Endothelial cell of umbilical vein (primary cell): ENCODE measurements at regions not wholly inside any gene's neighbourhood (a gene's known extent, or its start where the extent isn't known, plus 50 kb on each side); places are given as distances from the start of the nearest gene placed in this dataset.

Experiments used
- BruUV-seq: library from RNA; stranded (reverse); fragments of 400-500 nt; replicated peaks from 2 replicates; lab custom pipeline; 2021; lab: Mats Ljungman, UMichigan
- CTCF ChIA-PET: fragments of 300-600, 350-600 bp; sonication (Branson Sonifier 250); formaldehyde crosslinking; loops from one replicate; lab custom pipeline; 2021; ENCODE audit warnings: antibody characterized with exemption, inconsistent platforms; lab: Charles Lee
- POLR2A ChIA-PET: fragments of 300-600, 350-600 bp; sonication (Branson Sonifier 250); formaldehyde crosslinking; loops from one replicate; lab custom pipeline; 2021; ENCODE audit warnings: antibody characterized with exemption, inconsistent platforms; lab: Charles Lee
- DNase-seq: peaks from one replicate; pipeline ENCODE4 v3.0.0-alpha.2; 2011; ENCODE audit warnings: low read depth, low spot score
- FAIRE-seq: peaks from 2 replicates; lab custom pipeline; 2011; peaks lifted over from hg19 to GRCh38; lab: Jason Lieb, UNC
- H2AFZ ChIP-seq: 2 replicates; pipeline ENCODE4 v1.6.0; 2012; ENCODE audit warnings: low read depth, low read length, control low read depth, inconsistent platforms
- H3K27ac ChIP-seq: 2 replicates; pipeline ENCODE4 v1.5.1; 2011; ENCODE audit warnings: low read depth, mild to moderate bottlenecking, control low read depth, low read length, moderate library complexity; ENCODE audit not compliant: insufficient read depth
- H3K27me3 ChIP-seq, 2 experiments: 2 replicates each; pipeline versions ENCODE4 v1.6.0 to v1.6.1; 2011; ENCODE audit warnings: low read length in 2 of 2, mixed read lengths in 1 of 2; ENCODE audit not compliant: control insufficient read depth in 2 of 2, insufficient read depth in 2 of 2
- H3K36me3 ChIP-seq, 2 experiments: 2 replicates in 1 of 2; 3 replicates in 1 of 2; pipeline ENCODE4 v1.5.1; 2011; ENCODE audit warnings: low read length in 2 of 2, mild to moderate bottlenecking in 1 of 2, moderate library complexity in 1 of 2; ENCODE audit not compliant: control insufficient read depth in 2 of 2, insufficient read depth in 2 of 2; ENCODE audit errors: extremely low read depth in 1 of 2
- H3K4me1 ChIP-seq: 3 replicates; pipeline ENCODE4 v1.5.1; 2011; ENCODE audit warnings: mild to moderate bottlenecking, low read length; ENCODE audit not compliant: control insufficient read depth, insufficient read depth; ENCODE audit errors: extremely low read depth
- H3K4me2 ChIP-seq: 2 replicates; pipeline ENCODE4 v1.6.1; 2011; ENCODE audit warnings: low read length, control low read depth, mixed read lengths; ENCODE audit not compliant: insufficient read depth
- H3K4me3 ChIP-seq, 3 experiments: fragments of 200-600 bp in 1 of 3; sonication (generic), shearing (Covaris generic) in 1 of 3; replicated peaks in 1 of 3; 2 replicates each; pipeline ENCODE4 v1.5.1; 2011 to 2016; ENCODE audit warnings: control low read depth in 3 of 3, low read length in 3 of 3, mild to moderate bottlenecking in 2 of 3, inconsistent platforms in 1 of 3, low read depth in 1 of 3, moderate library complexity in 1 of 3; ENCODE audit not compliant: insufficient read depth in 1 of 3
- H3K79me2 ChIP-seq: 2 replicates; pipeline ENCODE4 v1.6.0; 2012; ENCODE audit warnings: low read length, inconsistent platforms; ENCODE audit not compliant: control insufficient read depth, insufficient read depth
- H3K9ac ChIP-seq: replicated peaks from 2 replicates; pipeline ENCODE3; 2011; ENCODE audit warnings: low read length, control low read depth; ENCODE audit not compliant: insufficient read depth; ENCODE audit errors: extremely low read depth
- H3K9me1 ChIP-seq: replicated peaks from 3 replicates; pipeline ENCODE4 v1.6.0; 2011; ENCODE audit warnings: mild to moderate bottlenecking, low read length; ENCODE audit not compliant: control insufficient read depth, insufficient read depth; ENCODE audit errors: extremely low read depth
- H3K9me3 ChIP-seq: replicated peaks from 2 replicates; pipeline ENCODE4 v1.5.1; 2012; ENCODE audit warnings: low read length, inconsistent platforms; ENCODE audit not compliant: control insufficient read depth, insufficient read depth
- H4K20me1 ChIP-seq: replicated peaks from 2 replicates; pipeline ENCODE3; 2011; ENCODE audit warnings: mild to moderate bottlenecking, low read length; ENCODE audit not compliant: control insufficient read depth, insufficient read depth; ENCODE audit errors: extremely low read depth
- CTCF ChIP-seq, 2 donors: IDR thresholded peaks; 1 replicate in 1 of 2; 2 replicates in 1 of 2; pipeline ENCODE4 v1.5.1; 2011; ENCODE audit warnings: low read length in 2 of 2, mild to moderate bottlenecking in 2 of 2, moderate library complexity in 2 of 2, control low read depth in 1 of 2, inconsistent platforms in 1 of 2, low read depth in 1 of 2; ENCODE audit not compliant: insufficient read depth in 1 of 2; ENCODE audit errors: extremely low read depth in 1 of 2
- EZH2 ChIP-seq: IDR thresholded peaks from 2 replicates; pipeline ENCODE4 v1.6.1; 2012; ENCODE audit warnings: borderline replicate concordance, low read depth, mild to moderate bottlenecking, moderate library complexity, low read length, inconsistent platforms; ENCODE audit not compliant: severe bottlenecking
- FOS ChIP-seq: IDR thresholded peaks from 2 replicates; pipeline ENCODE4 v1.6.1; 2011; ENCODE audit warnings: mild to moderate bottlenecking, low read length, moderate library complexity, borderline replicate concordance; ENCODE audit not compliant: insufficient read depth
- GATA2 ChIP-seq: IDR thresholded peaks from 2 replicates; pipeline ENCODE4 v1.7.0; 2011; ENCODE audit warnings: low read depth, mild to moderate bottlenecking, moderate library complexity, mixed read lengths, low read length; ENCODE audit not compliant: insufficient read length, insufficient read depth
- JUN ChIP-seq: IDR thresholded peaks from 2 replicates; pipeline ENCODE4 v1.6.1; 2011; ENCODE audit warnings: borderline replicate concordance, low read depth; ENCODE audit not compliant: insufficient read length, insufficient read depth
- MAX ChIP-seq: IDR thresholded peaks from 2 replicates; pipeline ENCODE4 v1.6.1; 2011; ENCODE audit not compliant: insufficient read depth, insufficient read length
- MYC ChIP-seq: IDR thresholded peaks from one replicate; pipeline ENCODE4 v1.6.1; 2011; ENCODE audit warnings: mild to moderate bottlenecking, low read depth, low read length
- POLR2A ChIP-seq: IDR thresholded peaks from 2 replicates; pipeline ENCODE4 v1.6.1; 2012; ENCODE audit warnings: low read depth, mild to moderate bottlenecking, control low read depth, low read length
- POLR2AphosphoS5 ChIP-seq: IDR thresholded peaks from 2 replicates; pipeline ENCODE4 v1.6.1; 2012; ENCODE audit warnings: low read depth, mild to moderate bottlenecking, control low read depth, low read length, moderate library complexity; ENCODE audit not compliant: insufficient read depth
- dilution Hi-C: fragments of 300-500 bp; cut with MboI; formaldehyde crosslinking; loops from one replicate; pipeline ENCODE4 v1.15.0; 2019; ENCODE audit warnings: low sequenced_read_pairs; ENCODE audit not compliant: extremely low pct_ligation_motif_present
- intact Hi-C: fragments of 100-400 bp; cut with micrococcal nuclease; formaldehyde crosslinking; loops from one replicate; pipeline ENCODE4 v1.10.0; 2022

GRCh38 chr10:114761205-114762193, 60.1 kb upstream of the FHIP2A start:
- Histone ChIP-seq H3K4me3 (no peak overlapping the region), H3K27me3 (no peaks in the 10 kb centered on the region), H2AFZ (no peak overlapping the region), H3K36me3 (no peaks in the 10 kb centered on the region), H3K9me3 (no peaks in the 10 kb centered on the region), H3K9ac (no peak overlapping the region), H3K4me2 (no peak overlapping the region), H3K27ac (no peak overlapping the region), H3K79me2 (no peaks in the 10 kb centered on the region), H3K9me1 (no peaks in the 10 kb centered on the region), H3K4me1 (no peaks in the 10 kb centered on the region), H4K20me1 (no peaks in the 10 kb centered on the region)
- TF ChIP-seq MAX (no peak), MYC (no peak), POLR2AphosphoS5 (no peak), EZH2 (no peak), CTCF (IDR thresholded peaks at IDR 0.05; ENCODE audit: extremely low read depth in 1 of 2, insufficient read depth in 1 of 2, low read depth in 1 of 2, low read length in 2 of 2) (no peak), GATA2 (no peak), FOS (no peak), POLR2A (no peak), JUN (no peak)
- dilution Hi-C loops (no loop called here), intact Hi-C loops (no loop called here)
- POLR2A ChIA-PET = no interaction called here
- FAIRE-seq (no peak), DNase-seq (no peak)
- BruUV-seq = no TSS peak
- CTCF ChIA-PET = interaction anchor here (1.5 kb wide), 1 partner anchor 8 kb away, joined by 4 read pairs; no protein-coding TSS in a partner anchor
